ENCODE measurements at regions not wholly inside any gene's neighbourhood (a gene's known extent, or its start where the extent isn't known, plus 50 kb on each side); places are given as distances from the start of the nearest gene placed in this dataset.
A peak's percentile ranks its signal among the peaks of the same experiment; 100 is the strongest.
"Not testable (repeated sequence)": the region's sequence is repeated elsewhere in the genome, so short reads cannot be mapped to it uniquely, and the experiment has no call there.

DNA sequence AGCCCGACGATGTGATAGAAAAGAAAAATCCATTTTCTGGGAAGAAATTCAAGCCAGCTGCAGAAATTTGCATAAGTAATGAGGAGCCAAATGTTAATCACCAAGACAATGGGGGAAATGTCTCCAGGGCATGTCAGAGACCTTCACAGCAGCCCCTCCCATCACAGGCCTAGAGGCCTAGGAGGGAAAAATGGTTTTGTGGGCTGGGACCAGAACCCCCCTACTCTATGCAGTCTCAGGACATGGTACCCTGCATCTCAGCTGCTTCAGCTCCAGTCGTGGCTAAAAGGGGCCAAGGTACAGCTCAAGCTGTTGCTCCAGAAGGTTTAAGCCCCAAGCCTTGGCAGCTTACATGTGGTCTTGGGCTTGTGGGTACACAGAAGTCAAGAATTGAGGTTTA is 155.5 kb upstream of the FOXQ1 start:
- not testable (repeated sequence) for DNase-seq (ENCODE audit: low read depth)

DNA sequence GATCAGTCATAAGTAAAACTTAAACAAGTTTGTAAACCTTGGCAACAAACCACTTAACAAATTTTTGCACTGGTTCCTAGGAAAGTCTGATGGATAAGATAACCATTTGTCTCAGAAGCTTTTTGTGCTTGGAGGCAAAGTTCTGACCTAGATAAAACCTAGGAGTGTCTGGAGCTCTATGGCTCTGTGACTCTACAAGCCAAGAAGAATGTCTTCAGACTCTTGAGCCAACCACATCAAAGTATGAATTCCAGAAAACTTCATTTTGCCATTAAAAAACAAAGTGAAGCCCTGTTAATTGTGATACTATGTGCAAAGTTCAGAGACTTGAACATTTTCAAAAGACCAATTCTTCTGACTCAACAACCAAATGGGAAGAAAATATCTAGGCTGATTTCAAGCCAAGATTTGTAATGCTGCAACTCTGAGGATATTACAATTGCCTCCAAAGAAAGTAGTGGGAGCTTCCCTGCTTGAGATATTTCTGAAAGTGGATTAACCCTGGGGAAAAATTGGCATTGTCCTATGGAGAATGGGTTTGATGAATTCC is 158.1 kb upstream of the FOXQ1 start:
- DNase-seq (ENCODE audit: low read depth): no peak

DNA sequence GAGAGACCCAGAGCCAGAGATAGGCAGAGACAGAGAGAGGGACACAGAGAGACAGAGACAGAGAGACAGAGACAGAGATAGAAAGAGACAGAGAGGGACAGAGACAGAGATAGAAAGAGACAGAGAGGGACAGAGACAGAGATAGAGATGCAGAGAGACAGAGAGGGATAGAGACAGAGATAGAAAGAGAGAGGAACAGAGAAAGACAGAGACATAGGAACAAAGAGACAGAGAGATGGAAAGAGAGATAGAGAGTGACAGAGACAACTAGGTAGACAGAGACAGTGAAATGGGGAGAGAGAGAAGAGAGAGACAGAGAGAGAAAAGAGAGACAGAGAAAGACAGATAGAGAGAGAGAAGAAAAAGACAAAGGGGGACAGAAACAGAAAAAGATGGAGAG is 165.4 kb upstream of the FOXQ1 start:
- DNase-seq (ENCODE audit: low read depth): no peak

DNA sequence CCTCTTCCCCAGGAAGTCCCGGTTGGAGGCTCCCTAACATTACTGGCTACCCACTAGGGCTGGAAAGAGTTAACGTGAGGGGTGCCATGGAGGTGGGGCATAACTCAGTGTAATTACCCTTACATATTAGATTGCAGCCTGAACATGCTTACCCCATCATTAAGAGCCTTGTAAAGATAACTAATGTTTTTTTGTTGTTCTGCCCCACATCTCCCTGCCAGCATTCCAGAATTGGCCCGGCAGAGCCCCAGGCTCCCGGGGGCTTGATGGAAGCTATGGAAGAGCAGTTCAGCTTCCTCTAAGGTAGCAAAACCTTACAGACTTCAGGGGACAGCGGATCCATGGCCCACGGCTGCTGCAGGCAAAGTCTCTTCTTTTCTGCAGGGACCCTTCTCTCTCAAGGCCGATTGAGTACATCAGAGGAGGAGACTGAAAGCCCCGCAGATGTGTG is 166.1 kb upstream of the FOXQ1 start:
- DNase-seq (ENCODE audit: low read depth): no peak

DNA sequence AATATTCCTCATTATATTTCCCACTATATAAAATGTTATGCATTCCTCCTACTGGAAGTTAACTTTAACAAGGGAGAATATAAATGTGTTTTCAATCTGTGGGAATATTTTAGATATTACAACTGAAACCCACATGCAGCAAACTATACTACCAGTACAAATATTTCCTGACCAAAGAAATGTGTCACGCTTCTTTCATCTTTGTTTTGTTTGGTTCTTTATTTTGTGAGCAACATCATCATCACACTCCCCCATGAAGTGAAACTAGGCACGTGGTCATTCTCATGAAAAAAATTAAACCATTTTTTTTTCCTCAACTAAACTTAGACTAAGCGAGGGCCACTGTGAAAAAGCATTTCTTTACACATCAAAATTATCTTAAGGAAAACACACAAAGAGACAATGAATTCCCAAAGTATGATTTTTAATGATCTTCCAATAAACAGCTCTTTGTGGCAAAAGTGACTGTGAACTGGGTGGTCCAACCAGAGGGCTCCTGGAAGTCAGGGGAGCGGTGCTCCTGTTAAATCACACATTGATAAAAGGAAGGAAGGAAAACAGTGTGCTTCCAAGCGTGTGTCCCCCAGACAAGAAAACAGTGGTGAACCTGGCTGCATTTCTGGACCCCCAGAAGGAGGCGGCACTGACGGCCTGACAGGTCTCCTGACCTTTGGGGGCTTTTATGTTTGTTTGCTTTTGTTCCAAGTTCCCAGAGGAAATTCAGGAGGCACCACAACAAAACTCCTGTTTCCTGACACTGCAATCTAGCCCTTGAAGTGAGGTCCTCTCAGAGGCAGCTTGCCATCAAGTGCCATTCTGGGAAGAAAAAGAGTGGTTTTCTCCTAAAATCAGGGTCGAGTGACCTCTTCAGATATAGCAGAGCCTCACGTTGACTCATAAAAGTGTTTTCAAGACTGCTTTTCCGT is 166.8 kb upstream of the FOXQ1 start:
- DNase-seq (ENCODE audit: low read depth): no peak

DNA sequence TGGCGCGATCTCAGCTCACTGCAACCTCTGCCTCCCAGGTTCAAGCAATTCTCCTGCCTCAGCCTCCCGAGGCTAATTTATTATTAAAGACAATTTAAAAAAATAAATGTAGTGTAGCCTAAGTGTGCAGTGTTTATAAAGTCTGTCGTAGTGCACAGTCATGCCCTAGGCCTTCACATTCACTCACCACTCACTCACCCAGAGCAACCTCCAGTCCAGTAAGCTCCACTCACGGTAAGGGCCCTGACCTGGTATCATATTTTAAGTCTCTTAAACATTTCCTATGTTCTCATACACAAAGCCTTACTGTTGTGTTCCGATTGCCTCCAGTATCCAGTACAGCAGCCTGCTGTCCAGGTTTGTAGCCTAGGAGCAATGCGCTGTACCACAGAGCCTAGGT is 168.2 kb upstream of the FOXQ1 start:
- no peak for DNase-seq (ENCODE audit: low read depth)

DNA sequence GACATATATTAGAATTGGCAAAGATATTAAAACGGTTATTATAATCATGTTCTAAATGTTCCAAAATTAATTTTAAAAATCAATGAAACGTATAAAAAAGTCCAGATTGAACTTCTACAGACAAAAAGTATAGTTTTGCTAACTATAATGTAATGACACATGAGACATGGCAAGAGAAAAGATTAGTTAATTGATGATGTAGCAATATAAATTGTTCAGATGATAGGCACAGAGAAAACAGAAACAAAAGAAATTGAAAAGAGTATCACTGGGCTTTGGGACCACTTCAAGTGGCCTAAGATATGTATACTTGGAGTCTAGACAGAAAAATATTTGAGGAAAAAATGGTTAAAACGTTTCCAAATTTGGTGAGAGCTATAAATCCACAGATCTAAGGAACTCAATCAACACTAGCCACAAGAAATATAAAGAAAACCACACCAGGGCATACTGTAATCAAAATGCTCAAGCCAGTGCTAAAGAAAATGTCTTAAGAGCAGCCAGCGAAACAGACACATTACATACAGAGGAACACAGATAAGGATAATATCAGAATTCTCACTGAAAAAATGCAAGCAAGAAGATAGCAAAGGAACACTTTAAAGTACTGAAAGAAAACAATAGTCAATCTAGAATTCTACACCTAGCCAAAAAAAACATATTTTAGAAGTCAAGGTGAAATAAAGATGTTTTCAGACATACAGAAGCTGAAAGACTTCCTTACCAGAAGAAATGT is 172.6 kb upstream of the FOXQ1 start:
- no peak for DNase-seq (ENCODE audit: low read depth)

DNA sequence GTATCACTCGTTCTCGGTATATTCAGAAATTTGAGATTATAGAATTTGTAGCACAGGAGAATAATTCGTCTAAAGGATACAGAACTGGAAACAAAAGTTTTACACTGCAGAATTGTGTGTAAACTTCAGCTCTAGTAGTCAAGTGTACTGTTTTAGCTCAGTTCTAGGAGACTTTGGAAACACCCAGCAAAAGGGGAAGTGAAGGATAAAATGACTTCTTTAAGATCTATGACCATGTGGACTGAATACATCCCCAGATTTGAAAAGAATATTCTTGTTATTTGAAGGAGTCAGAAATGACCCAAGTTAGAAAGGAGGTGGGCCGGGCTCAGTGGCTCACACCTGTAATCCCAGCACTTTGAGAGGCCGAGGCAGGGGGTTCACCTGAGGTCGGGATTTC is 174.0 kb upstream of the FOXQ1 start:
- DNase-seq (ENCODE audit: low read depth): no peak

DNA sequence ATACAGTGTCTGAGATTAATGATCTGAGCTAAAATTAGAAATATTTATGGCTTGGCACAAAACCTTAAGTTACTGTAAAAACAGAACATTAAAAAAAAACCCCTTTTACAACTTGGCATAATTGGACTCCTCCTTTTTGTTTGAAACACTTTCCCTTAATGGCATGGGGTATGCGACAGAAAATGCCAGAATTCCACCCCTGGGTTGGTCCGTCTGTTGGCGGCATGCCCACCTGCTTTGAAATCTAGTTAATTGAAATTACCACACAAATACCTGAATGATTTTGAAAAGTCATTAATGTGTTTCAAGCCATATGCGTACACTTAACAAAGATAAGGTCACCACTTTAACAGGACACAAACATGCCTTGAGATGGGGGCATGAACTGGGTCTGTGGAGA is 175.1 kb upstream of the FOXQ1 start:
- no peak for DNase-seq (ENCODE audit: low read depth)

DNA sequence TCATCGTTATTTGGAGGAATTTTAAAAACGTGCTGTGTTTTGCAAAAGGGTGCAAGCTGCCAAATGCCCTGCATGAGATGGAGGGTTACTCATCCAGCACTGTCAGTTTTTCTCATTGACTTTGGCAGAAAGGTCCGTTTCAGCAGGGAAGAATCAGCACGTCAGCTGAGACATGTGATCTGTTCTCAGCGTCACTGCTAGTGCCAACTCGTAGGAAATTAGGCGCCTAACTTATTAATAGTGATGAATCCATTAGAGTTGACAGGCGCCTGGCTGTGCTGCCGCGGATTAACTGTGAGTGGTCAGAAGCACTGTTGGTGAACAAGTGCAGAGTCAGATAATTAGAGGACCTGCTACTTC is 175.5 kb upstream of the FOXQ1 start:
- peak; percentile 6 for DNase-seq (ENCODE audit: low read depth)

DNA sequence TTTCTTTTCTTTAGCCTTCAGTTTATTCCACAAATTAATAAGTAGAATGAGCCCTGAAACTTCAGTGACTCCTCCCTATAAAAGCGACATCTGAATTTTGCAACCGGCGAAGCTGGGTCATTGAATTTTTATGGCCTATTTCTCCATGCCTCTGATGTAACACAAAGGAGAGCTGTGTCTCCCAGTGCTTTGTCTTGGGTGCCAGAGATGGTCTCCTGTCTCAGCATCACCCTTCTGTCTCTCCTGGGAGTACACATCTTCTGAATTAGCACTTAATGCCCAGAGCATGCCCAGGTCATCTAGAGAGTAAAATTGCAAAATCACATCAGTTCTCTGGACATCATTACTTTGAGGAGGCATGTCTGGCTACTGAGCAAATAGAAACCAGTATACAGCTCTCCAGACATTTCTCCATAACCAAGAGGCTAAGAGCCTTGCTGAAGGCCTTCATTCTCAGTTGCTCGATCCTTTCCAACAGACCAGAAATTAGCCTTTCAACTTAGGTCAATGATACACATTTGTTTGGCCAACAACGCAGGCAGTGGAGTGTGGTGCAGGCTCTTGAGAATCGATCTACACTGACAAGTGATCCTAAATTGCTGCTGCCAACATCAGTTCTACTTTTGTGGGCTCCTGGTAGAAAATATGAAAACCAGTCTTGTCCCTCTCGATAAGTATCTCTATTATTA is 176.0 kb upstream of the FOXQ1 start:
- DNase-seq (ENCODE audit: low read depth): no peak

DNA sequence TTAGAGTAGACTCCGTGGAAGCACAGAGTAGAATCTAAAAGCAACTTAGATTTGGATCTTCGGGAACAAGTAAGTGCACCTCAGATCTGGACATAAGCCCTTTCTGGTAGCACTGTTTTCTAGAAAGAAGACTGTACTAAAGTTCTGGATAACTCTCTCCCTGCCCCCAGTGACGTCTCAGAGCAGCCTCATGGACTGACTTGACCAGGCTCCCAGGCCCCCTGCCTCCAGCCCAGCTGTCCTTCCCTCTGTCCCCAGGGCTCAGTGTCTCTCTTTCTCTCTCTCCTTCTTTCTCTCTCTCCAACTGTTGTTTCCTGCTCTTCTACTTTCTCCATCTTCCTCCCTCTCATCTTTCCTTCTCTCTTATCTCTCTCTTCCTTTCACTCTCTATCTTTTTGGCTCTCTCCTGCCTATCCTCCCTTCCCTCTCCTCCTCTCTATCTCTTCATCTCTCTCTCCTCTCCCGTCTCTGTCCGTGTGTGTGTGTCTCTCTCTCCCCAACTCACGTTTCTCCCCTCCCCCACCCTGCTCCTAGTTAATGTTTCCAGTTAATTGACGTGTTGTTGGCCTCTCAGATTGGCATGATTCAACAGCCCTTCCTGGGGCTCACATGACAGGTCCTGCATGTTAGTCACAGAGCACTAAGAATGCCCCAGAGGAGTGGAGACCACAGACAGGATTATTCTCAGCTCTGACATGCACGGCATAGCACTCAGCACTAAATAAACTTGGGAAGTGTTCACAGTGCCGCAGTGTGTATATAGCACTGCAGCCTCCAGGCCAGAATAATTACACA is 180.4 kb upstream of the FOXQ1 start:
- peak; percentile 66 for DNase-seq (ENCODE audit: low read depth)

DNA sequence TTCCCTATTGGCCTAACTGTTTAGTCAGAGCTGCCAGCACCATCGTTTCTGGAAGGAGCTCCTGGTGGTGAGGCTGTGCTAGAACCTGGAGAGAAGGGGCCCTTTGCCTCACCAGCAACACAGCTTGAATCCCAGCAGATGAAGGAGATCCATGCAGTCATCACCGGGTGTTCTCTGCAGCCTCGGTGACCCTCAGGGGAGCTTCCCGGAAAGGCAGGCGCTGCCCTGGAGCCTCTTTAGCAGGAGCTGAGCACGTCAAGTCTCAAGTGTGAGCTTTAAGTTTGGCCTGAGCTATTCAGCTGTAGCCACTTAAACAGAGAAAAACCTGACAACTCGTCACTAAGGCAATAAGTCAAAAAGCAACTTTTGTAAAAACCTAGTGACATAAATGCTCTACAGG is 181.2 kb upstream of the FOXQ1 start:
- no peak for DNase-seq (ENCODE audit: low read depth)

DNA sequence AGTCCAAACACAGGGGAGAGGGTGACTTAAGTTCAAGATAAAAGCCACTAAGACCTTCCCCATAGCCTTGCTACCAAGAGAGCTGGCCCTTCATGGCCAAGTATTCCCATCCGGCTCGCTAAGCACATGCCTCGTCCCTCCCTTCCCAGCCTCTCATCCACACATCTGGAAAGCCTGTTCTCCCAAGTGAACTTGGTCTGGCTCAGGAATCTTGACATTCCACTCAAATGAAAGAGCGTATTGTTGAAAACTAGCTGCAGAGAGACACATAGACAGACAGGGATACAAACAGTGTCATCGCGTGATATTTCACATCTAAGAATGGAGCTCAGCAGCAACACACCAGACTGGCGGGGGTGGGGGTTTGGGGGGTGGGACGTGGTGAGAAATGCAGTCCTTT is 182.8 kb upstream of the FOXQ1 start:
- no peak for DNase-seq (ENCODE audit: low read depth)

DNA sequence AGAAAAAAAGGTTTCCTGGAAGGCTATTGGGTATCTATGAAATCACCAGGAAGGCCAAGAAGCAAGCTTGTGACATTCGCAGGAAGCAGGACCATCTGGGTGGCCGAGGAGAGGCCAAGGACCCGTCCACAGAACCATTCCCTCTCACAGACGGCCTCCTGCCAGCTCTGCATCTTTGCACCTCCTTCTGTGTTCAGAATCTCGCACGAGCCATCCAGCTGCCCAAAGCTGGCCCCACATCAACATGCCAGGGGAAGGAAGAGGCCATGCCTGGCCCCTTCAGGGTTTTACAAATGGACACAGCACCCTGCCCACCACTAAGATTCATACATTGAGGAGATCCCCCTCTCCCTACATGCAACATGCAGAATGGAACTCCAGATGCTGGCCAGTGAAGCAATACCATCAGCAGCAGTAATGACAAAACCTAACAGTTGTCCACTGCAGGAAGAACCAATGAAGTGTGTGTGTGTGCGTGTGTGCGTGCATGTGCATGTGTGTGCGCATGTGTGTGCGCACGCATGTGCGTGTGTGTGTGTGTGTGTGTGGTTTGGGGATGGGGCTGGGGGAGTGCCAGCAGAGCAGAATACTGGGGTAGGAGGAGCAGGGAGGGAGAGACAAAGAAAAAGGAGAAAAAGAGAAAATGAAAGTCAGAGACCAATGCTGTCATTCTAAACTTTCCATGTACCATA is 184.2 kb upstream of the FOXQ1 start:
- DNase-seq (ENCODE audit: low read depth): no peak

DNA sequence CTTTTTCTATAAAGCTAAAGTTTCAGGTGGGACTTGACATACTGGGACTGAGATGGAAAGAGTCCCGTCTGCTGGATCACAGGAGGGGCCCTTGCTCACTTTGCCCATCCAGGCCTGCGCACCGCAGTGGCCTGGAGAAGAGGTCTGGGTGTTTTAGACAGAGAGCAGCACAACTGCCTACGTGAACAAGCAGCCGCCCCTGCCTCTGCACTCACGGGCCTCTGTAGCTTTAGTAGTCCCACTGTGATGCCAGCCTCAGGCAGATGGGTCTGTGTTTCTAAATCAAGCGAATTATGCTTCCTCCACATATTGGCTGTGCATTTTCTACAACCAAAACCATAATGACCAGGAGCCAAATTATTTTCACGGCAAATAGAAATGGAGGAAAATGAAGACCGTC is 184.8 kb upstream of the FOXQ1 start:
- DNase-seq (ENCODE audit: low read depth): no peak

DNA sequence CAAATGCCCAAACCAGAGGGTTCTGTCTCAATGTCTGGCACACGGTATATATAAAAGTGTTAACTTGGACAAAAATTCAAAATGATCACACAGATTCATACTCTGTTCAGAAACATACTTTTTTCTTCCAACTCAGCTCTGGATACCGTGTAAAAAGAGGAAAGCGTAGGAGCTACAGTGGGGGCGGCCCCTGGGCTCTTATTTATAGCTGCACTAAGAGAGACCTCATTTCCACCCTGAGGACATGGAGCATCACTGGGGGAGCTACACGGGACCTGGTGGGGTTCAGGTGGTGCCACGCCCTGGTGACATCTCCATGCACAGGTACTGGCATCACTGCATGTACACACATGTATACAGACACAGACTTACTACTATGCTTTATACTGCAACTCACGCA is 185.9 kb upstream of the FOXQ1 start:
- no peak for DNase-seq (ENCODE audit: low read depth)

DNA sequence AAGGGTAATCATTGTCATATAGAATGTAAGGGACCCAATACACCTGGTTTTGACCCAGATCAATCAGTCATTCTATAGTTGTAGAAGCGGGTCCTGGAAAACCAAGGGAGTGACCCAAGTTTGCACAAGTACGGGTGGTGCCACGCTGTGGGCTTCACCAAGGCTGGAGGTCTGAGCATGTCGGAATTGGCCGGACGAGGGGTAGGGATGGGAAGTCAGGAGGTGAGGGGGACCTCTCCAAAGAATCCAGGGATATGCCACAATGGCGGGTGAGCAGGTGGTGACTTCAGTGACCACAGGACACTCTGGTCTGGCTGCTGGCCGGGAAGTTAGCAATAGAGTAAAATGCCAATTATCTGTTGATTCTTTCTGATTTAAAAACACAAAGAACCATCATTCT is 186.6 kb upstream of the FOXQ1 start:
- DNase-seq (ENCODE audit: low read depth): no peak

DNA sequence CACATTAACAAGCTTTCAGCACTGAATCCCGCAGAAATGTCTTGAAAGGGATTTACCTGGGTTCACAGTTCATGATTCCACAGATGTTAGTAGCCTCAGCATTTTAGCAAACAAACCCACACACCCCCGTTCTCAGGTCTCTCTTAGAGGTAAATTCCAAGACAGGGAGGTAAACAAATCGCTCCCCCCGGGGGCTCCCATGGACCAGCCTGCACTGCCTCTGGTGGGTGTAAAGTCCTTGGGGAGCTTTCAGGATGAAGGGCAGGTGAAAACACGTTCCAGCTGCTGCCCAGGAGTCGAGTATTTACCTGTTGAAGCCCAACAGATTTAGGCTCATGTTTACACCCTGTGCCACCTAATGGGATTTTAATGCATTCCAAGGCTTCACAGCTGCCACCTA is 187.0 kb upstream of the FOXQ1 start:
- DNase-seq (ENCODE audit: low read depth): no peak
